Uterus (tissue), 2 donors: ENCODE measurements at regions not wholly inside any gene's neighbourhood (a gene's known extent, or its start where the extent isn't known, plus 50 kb on each side); places are given as distances from the start of the nearest gene placed in this dataset.

Experiments
- POLR2A ChIP-seq, 2 donors: fragments of 450-650 bp; IDR thresholded peaks; one replicate each; pipeline ENCODE4 v1.6.1; 2016; ENCODE audit warnings: antibody characterized with exemption in 2 of 2, mild to moderate bottlenecking in 1 of 2, moderate library complexity in 1 of 2
- TF ChIP-seq, protein P1 (sequence below), 4 experiments: fragments of 200-600 bp in 2 of 4; fragments of 450-650 bp in 2 of 4; sonication (generic) in 2 of 4; IDR thresholded peaks; one replicate each; pipeline ENCODE4 v1.5.1; 2016 to 2019; ENCODE audit warnings: antibody characterized with exemption in 4 of 4, mild to moderate bottlenecking in 2 of 4, moderate library complexity in 1 of 4

DNA sequence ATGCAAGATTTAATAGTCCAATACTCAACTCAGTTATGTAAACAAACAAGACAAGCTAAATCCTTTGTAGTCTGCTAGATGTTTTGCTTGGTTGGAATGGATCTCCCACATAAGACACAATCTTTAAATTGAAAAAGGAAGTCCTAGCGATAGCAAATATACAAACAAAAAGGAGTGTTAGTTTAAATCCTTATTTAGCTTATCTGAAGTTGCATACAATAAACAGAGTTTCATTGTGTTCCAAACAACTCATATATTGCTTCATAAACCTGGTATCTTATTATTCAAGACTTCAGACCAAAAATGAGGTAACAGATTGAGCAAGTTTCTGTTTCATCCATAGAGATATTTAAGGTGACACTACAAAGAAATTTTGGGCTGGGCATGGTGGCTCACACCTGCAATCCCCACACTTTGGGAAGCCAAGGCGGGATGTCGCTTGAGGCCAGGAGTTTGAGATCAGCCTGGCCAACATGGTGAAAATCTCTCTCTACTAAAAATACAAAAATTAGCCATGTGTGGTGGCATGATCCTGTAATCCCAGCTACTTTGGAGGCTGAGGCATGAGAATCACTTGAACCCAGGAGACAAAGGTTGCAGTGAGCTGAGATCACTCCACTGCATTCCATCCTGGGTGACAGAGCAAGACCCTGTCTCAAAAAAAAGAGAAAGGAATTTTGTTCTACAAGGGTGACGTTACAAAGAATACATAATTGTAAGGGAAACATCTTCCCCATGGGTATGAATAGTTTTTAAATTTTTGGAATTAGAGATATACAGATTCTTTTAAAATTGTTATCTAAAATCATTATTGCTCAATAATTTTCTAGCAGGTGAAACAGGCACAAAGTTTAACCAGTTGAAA, 150.5 kb upstream of the L3MBTL4 start:
- TF ChIP-seq, protein P1, sequence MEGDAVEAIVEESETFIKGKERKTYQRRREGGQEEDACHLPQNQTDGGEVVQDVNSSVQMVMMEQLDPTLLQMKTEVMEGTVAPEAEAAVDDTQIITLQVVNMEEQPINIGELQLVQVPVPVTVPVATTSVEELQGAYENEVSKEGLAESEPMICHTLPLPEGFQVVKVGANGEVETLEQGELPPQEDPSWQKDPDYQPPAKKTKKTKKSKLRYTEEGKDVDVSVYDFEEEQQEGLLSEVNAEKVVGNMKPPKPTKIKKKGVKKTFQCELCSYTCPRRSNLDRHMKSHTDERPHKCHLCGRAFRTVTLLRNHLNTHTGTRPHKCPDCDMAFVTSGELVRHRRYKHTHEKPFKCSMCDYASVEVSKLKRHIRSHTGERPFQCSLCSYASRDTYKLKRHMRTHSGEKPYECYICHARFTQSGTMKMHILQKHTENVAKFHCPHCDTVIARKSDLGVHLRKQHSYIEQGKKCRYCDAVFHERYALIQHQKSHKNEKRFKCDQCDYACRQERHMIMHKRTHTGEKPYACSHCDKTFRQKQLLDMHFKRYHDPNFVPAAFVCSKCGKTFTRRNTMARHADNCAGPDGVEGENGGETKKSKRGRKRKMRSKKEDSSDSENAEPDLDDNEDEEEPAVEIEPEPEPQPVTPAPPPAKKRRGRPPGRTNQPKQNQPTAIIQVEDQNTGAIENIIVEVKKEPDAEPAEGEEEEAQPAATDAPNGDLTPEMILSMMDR (IDR thresholded peaks at IDR 0.05) = no peak
- TF ChIP-seq POLR2A (IDR thresholded peaks at IDR 0.05) = no peak
